NB4 (cell line): ENCODE measurements at regions not wholly inside any gene's neighbourhood (a gene's known extent, or its start where the extent isn't known, plus 50 kb on each side); places are given as distances from the start of the nearest gene placed in this dataset.

Experiments
- DNase-seq: peaks from one replicate; pipeline ENCODE4 v3.0.0; 2010; ENCODE audit warnings: low read depth
- H3K4me3 ChIP-seq: one replicate; pipeline ENCODE4 v1.5.1; 2011; ENCODE audit warnings: mild to moderate bottlenecking, low read depth, low read length, moderate library complexity
- MAX ChIP-seq: IDR thresholded peaks from 2 replicates; pipeline ENCODE4 v1.6.1; 2011; ENCODE audit warnings: low read depth, low read length
- MYC ChIP-seq: IDR thresholded peaks from 2 replicates; pipeline ENCODE4 v1.6.1; 2011; ENCODE audit warnings: low read depth, low read length
- POLR2A ChIP-seq: IDR thresholded peaks from 2 replicates; pipeline ENCODE4 v1.6.1; 2011; ENCODE audit warnings: mild to moderate bottlenecking; ENCODE audit not compliant: insufficient read length; ENCODE audit errors: extremely low read depth
- TF ChIP-seq, protein P1 (sequence below): IDR thresholded peaks from one replicate; pipeline ENCODE4 v1.5.1; 2012; ENCODE audit warnings: low read depth, low read length

GRCh38 chr9:82080265-82080664 is 91.7 kb downstream of the SPATA31D1 start:
- TF ChIP-seq MYC (no peak), MAX (no peak), POLR2A (no peak)
- TF ChIP-seq, protein P1, sequence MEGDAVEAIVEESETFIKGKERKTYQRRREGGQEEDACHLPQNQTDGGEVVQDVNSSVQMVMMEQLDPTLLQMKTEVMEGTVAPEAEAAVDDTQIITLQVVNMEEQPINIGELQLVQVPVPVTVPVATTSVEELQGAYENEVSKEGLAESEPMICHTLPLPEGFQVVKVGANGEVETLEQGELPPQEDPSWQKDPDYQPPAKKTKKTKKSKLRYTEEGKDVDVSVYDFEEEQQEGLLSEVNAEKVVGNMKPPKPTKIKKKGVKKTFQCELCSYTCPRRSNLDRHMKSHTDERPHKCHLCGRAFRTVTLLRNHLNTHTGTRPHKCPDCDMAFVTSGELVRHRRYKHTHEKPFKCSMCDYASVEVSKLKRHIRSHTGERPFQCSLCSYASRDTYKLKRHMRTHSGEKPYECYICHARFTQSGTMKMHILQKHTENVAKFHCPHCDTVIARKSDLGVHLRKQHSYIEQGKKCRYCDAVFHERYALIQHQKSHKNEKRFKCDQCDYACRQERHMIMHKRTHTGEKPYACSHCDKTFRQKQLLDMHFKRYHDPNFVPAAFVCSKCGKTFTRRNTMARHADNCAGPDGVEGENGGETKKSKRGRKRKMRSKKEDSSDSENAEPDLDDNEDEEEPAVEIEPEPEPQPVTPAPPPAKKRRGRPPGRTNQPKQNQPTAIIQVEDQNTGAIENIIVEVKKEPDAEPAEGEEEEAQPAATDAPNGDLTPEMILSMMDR = no peak
- no peak overlapping the region for H3K4me3 ChIP-seq
- DNase-seq = no peak

DNA sequence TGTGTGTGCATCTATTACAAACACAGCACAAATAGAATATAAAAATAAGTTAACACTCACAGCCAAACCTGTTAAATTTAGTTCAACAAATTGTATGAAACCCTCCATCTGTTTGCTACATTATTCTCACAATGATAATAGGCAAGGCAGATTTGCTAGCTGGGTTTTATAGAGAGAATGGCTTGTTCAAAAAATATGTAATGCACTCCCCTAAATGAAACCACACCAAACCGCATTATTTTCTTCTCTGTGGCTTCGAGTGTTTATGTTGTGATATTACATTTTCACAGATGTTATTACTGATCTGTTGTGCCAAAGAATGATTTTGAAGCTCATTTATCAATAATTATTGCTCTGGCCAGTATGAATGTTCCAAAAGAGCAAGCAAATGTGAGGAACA is 92.9 kb downstream of the SPATA31D1 start:
- DNase-seq = no peak
- no peak overlapping the region for H3K4me3 ChIP-seq
- TF ChIP-seq, protein P1 = no peak
- no peak for TF ChIP-seq MAX
- no peak for TF ChIP-seq POLR2A
- TF ChIP-seq MYC = no peak

DNA sequence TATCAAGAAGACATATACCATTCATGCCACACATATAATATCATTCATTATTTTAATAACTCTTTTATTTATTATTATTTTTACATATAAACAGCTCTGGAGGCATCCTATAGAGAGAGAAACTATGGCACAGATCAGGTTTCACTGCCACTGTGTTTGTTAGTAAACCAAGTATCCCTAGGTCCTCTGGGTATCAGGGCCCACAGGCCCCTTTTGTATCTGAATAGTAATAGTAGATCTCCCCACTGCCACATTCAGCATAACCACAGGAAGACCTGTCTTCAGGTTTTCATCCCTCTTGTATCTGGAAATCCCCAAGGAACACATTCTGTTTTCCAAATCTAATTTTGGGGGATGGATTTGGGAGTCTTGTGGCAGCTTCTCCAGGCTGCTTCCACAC is 94.0 kb downstream of the SPATA31D1 start:
- no peak for TF ChIP-seq MYC
- TF ChIP-seq MAX = no peak
- no peak for TF ChIP-seq POLR2A
- TF ChIP-seq, protein P1 = no peak
- no peak overlapping the region for H3K4me3 ChIP-seq
- no peak for DNase-seq

DNA sequence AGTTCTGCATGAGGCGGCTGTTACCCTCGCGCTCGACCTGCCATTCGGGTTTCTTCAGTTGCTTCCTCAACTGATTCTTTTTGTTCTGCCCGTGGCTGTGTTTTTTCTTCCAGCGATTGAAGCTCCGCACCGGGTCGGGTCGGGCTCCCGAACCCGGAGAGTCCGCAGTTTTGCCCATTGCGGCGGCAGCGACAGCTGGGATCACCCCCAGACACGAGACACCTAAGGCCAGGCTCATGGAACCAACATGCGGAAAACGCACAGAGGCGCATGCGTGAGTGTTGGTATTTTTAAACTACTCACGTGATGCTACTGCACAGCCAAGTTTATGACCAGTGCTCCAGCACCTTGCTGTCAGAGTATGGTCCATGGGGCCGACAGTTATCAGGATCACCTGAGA is 100.0 kb downstream of the SPATA31D1 start:
- no peak overlapping the region for H3K4me3 ChIP-seq
- no peak for DNase-seq
- TF ChIP-seq MYC (no peak), POLR2A (no peak), MAX (no peak)
- TF ChIP-seq, protein P1 = no peak

- TF ChIP-seq MYC = no peak
- TF ChIP-seq, protein P1 = no peak
- no peak for TF ChIP-seq MAX
- TF ChIP-seq POLR2A = no peak
- no peak for DNase-seq
- no peak overlapping the region for H3K4me3 ChIP-seq
Observed at GRCh38 chr9:82090046-82090445, 101.5 kb downstream of the SPATA31D1 start.

- H3K4me3 ChIP-seq = no peak overlapping the region
- no peak for DNase-seq
- no peak for TF ChIP-seq MAX
Observed at GRCh38 chr9:82091100-82091499, 102.5 kb downstream of the SPATA31D1 start.
